Fibroblast of mammary gland (primary cell): ENCODE measurements at regions not wholly inside any gene's neighbourhood (a gene's known extent, or its start where the extent isn't known, plus 50 kb on each side); places are given as distances from the start of the nearest gene placed in this dataset.
"Not testable (repeated sequence)": the region's sequence is repeated elsewhere in the genome, so short reads cannot be mapped to it uniquely, and the experiment has no call there.

Experiments
- DNase-seq: peaks from one replicate; pipeline ENCODE4 v3.0.0-alpha.2; 2010; ENCODE audit warnings: low read depth
- H3K4me3 ChIP-seq: 2 replicates; pipeline ENCODE4 v1.5.1; 2011; ENCODE audit warnings: low read depth, mild to moderate bottlenecking, low read length, moderate library complexity; ENCODE audit not compliant: control insufficient read depth
- CTCF ChIP-seq: conservative IDR thresholded peaks from 2 replicates; pipeline ENCODE4 v1.5.1; 2011; ENCODE audit warnings: low read depth, low read length, inconsistent platforms; ENCODE audit not compliant: control insufficient read depth, insufficient read depth

GRCh38 chr2:183950673-183951072 is 647.7 kb upstream of the ZNF804A start:
- TF ChIP-seq CTCF = no peak
- DNase-seq = peak; percentile 5
- no peak overlapping the region for H3K4me3 ChIP-seq

GRCh38 chr2:183951630-183952029 is 646.7 kb upstream of the ZNF804A start:
- TF ChIP-seq CTCF = no peak
- peak; percentile 75 for DNase-seq
- no peak overlapping the region for H3K4me3 ChIP-seq

- no peak overlapping the region for H3K4me3 ChIP-seq
- no peak for DNase-seq
- TF ChIP-seq CTCF = no peak
Measured at GRCh38 chr2:183952741-183953140, 645.6 kb upstream of the ZNF804A start.

- TF ChIP-seq CTCF = no peak
- DNase-seq = no peak
Measured at GRCh38 chr2:183963609-183964008, 634.7 kb upstream of the ZNF804A start.

GRCh38 chr2:183964565-183964964 is 633.8 kb upstream of the ZNF804A start:
- H3K4me3 ChIP-seq = no peak overlapping the region
- no peak for DNase-seq
- no peak for TF ChIP-seq CTCF

More at GRCh38 chr2:183963609-183964008, 634.7 kb upstream of the ZNF804A start:
- no peak overlapping the region for H3K4me3 ChIP-seq

- no peak for TF ChIP-seq CTCF
- DNase-seq = no peak
Measured at GRCh38 chr2:183967756-183968155, 630.6 kb upstream of the ZNF804A start.

GRCh38 chr2:183975676-183976075 is 622.7 kb upstream of the ZNF804A start:
- DNase-seq = not testable (repeated sequence)

More at GRCh38 chr2:183967756-183968155, 630.6 kb upstream of the ZNF804A start:
- H3K4me3 ChIP-seq = no peak overlapping the region

More at GRCh38 chr2:183975676-183976075, 622.7 kb upstream of the ZNF804A start:
- not testable (repeated sequence) for H3K4me3 ChIP-seq
